ENCODE measurements at regions not wholly inside any gene's neighbourhood (a gene's known extent, or its start where the extent isn't known, plus 50 kb on each side); places are given as distances from the start of the nearest gene placed in this dataset.

DNA sequence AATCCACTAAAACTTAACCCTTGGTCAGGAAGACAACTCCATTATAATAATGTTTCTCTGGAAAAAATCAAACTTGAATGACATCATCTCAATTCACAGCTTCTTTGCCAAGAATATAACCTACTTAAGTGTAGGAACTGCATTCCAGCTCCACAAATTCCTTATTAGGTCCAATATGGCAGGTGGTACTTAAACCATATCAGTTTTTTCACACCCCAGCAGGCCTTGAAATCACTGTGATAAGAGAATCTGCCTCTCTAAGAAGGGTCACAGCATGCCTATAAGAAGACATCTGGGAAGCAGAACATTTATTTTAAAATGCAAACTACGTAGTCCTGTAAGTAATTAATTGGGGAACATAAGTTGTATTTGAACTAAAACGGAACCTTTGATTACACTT, 687.8 kb downstream of the DIAPH3 start:
- Mint-ChIP-seq H3K4me1 (peaks cover 33% of the 10 kb centered on the region), H3K9me3 (no peaks in the 10 kb centered on the region), H3K27ac (no peak overlapping the region), H3K36me3 (ENCODE audit: low read depth) (no peaks in the 10 kb centered on the region), H3K27me3 (ENCODE audit: insufficient read depth, low read depth, poor library complexity) (peaks cover 3% of the 10 kb centered on the region), H3K4me3 (no peak overlapping the region)
- Histone ChIP-seq H3K36me3 (ENCODE audit: insufficient read depth) (no peaks in the 10 kb centered on the region), H3K9me2 (ENCODE audit: insufficient read depth) (no peaks in the 10 kb centered on the region), H4K20me1 (replicated peaks; ENCODE audit: insufficient read depth) (no peaks in the 10 kb centered on the region), H3K4me2 (no peak overlapping the region), H3K4me3 (no peak overlapping the region), H2AFZ (no peak overlapping the region), H3K27me3 (ENCODE audit: insufficient read depth) (no peaks in the 10 kb centered on the region), H3K79me2 (replicated peaks; ENCODE audit: insufficient read depth) (no peaks in the 10 kb centered on the region), H3K4me1 (ENCODE audit: insufficient read depth) (peaks cover 35% of the 10 kb centered on the region), H3F3A (replicated peaks; ENCODE audit: low read depth) (no peaks in the 10 kb centered on the region), H3K27ac (ENCODE audit: low read depth) (no peak overlapping the region)
- TF ChIP-seq JUNB (IDR thresholded peaks at IDR 0.05; ENCODE audit: unreplicated experiment) (no peak), NANOG (IDR thresholded peaks at IDR 0.05; ENCODE audit: borderline replicate concordance) (no peak), ZNF331 (CRISPR knock-in tag; IDR thresholded peaks at IDR 0.05; ENCODE audit: low read depth) (no peak), POLR2AphosphoS5 (IDR thresholded peaks at IDR 0.05; ENCODE audit: low read depth) (no peak), EZH2phosphoT487 (IDR thresholded peaks at IDR 0.05; ENCODE audit: unreplicated experiment) (no peak), CTCF (conservative IDR thresholded peaks at IDR 0.05; ENCODE audit: low read depth in 2 of 2) (no peak), CREB1 (CRISPR knock-in tag; IDR thresholded peaks at IDR 0.05; ENCODE audit: low read depth) (no peak), REST (IDR thresholded peaks at IDR 0.05; ENCODE audit: unreplicated experiment) (no peak), EZH2 (IDR thresholded peaks at IDR 0.05; ENCODE audit: low read depth, unreplicated experiment) (no peak), STAT1 (IDR thresholded peaks at IDR 0.05; ENCODE audit: unreplicated experiment) (no peak), ZNF114 (CRISPR knock-in tag; IDR thresholded peaks at IDR 0.05) (no peak)
- TF ChIP-seq, protein P1, sequence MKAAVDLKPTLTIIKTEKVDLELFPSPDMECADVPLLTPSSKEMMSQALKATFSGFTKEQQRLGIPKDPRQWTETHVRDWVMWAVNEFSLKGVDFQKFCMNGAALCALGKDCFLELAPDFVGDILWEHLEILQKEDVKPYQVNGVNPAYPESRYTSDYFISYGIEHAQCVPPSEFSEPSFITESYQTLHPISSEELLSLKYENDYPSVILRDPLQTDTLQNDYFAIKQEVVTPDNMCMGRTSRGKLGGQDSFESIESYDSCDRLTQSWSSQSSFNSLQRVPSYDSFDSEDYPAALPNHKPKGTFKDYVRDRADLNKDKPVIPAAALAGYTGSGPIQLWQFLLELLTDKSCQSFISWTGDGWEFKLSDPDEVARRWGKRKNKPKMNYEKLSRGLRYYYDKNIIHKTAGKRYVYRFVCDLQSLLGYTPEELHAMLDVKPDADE (IDR thresholded peaks at IDR 0.05) = no peak
- TF ChIP-seq, protein P2, sequence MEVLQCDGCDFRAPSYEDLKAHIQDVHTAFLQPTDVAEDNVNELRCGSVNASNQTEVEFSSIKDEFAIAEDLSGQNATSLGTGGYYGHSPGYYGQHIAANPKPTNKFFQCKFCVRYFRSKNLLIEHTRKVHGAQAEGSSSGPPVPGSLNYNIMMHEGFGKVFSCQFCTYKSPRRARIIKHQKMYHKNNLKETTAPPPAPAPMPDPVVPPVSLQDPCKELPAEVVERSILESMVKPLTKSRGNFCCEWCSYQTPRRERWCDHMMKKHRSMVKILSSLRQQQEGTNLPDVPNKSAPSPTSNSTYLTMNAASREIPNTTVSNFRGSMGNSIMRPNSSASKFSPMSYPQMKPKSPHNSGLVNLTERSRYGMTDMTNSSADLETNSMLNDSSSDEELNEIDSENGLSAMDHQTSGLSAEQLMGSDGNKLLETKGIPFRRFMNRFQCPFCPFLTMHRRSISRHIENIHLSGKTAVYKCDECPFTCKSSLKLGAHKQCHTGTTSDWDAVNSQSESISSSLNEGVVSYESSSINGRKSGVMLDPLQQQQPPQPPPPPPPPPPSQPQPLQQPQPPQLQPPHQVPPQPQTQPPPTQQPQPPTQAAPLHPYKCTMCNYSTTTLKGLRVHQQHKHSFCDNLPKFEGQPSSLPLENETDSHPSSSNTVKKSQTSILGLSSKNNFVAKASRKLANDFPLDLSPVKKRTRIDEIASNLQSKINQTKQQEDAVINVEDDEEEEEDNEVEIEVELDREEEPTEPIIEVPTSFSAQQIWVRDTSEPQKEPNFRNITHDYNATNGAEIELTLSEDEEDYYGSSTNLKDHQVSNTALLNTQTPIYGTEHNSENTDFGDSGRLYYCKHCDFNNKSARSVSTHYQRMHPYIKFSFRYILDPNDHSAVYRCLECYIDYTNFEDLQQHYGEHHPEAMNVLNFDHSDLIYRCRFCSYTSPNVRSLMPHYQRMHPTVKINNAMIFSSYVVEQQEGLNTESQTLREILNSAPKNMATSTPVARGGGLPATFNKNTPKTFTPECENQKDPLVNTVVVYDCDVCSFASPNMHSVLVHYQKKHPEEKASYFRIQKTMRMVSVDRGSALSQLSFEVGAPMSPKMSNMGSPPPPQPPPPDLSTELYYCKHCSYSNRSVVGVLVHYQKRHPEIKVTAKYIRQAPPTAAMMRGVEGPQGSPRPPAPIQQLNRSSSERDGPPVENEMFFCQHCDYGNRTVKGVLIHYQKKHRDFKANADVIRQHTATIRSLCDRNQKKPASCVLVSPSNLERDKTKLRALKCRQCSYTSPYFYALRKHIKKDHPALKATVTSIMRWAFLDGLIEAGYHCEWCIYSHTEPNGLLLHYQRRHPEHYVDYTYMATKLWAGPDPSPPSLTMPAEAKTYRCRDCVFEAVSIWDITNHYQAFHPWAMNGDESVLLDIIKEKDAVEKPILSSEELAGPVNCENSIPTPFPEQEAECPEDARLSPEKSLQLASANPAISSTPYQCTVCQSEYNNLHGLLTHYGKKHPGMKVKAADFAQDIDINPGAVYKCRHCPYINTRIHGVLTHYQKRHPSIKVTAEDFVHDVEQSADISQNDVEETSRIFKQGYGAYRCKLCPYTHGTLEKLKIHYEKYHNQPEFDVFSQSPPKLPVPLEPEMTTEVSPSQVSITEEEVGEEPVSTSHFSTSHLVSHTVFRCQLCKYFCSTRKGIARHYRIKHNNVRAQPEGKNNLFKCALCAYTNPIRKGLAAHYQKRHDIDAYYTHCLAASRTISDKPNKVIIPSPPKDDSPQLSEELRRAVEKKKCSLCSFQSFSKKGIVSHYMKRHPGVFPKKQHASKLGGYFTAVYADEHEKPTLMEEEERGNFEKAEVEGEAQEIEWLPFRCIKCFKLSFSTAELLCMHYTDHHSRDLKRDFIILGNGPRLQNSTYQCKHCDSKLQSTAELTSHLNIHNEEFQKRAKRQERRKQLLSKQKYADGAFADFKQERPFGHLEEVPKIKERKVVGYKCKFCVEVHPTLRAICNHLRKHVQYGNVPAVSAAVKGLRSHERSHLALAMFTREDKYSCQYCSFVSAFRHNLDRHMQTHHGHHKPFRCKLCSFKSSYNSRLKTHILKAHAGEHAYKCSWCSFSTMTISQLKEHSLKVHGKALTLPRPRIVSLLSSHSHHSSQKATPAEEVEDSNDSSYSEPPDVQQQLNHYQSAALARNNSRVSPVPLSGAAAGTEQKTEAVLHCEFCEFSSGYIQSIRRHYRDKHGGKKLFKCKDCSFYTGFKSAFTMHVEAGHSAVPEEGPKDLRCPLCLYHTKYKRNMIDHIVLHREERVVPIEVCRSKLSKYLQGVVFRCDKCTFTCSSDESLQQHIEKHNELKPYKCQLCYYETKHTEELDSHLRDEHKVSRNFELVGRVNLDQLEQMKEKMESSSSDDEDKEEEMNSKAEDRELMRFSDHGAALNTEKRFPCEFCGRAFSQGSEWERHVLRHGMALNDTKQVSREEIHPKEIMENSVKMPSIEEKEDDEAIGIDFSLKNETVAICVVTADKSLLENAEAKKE (CRISPR knock-in tag; IDR thresholded peaks at IDR 0.05) = no peak
- ATAC-seq = no peak
- DNase-seq (ENCODE audit: low spot score) = no peak

Data from GM23338 (cell line).